ENCODE measurements at regions not wholly inside any gene's neighbourhood (a gene's known extent, or its start where the extent isn't known, plus 50 kb on each side); places are given as distances from the start of the nearest gene placed in this dataset.

GRCh38 chr4:28744066-28744465, 1883.4 kb downstream of the STIM2 start:
- no peak for TF ChIP-seq CTCF (IDR thresholded peaks at IDR 0.05)
- no peak for TF ChIP-seq POLR2A (IDR thresholded peaks at IDR 0.05)
